ENCODE measurements at regions not wholly inside any gene's neighbourhood (a gene's known extent, or its start where the extent isn't known, plus 50 kb on each side); places are given as distances from the start of the nearest gene placed in this dataset.

DNA sequence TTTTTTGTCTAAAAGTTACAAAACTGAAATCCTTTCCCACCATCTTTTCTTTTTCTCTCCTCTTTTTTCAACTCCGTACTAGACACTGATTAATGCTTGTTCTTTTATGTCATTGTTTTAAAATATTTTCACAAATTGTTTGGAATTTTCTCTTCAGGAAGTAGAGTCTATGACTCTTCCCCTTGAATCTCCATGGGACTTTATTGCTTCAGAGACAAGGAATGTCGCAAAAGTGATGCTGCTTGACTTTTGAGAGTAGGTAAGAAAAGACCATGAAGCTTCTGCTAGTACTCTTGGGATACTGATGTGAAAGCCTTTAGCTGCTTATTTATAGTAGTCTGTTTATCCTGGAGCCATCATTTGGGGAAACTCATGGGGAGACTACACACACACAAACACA lies 260.1 kb upstream of the SLC10A2 start:
- no peaks in the 10 kb centered on the region for H3K9me3 ChIP-seq (ENCODE audit: control insufficient read depth, low read length)
- no peak overlapping the region for H3K27ac ChIP-seq (ENCODE audit: insufficient read depth, low read length, poor library complexity, severe bottlenecking)
- no peaks in the 10 kb centered on the region for H3K4me1 ChIP-seq (ENCODE audit: control insufficient read depth, insufficient read depth, low read length, poor library complexity, severe bottlenecking)
- H3K27me3 ChIP-seq (replicated peaks; ENCODE audit: control insufficient read depth, insufficient read depth, low read length, poor library complexity, severe bottlenecking): no peaks in the 10 kb centered on the region
- no peaks in the 10 kb centered on the region for H3K36me3 ChIP-seq (ENCODE audit: control insufficient read depth, insufficient read depth, low read length)
- no peak overlapping the region for H3K4me3 ChIP-seq (ENCODE audit: insufficient read depth, low read depth, low read length, poor library complexity, severe bottlenecking)
- no peak for DNase-seq

DNA sequence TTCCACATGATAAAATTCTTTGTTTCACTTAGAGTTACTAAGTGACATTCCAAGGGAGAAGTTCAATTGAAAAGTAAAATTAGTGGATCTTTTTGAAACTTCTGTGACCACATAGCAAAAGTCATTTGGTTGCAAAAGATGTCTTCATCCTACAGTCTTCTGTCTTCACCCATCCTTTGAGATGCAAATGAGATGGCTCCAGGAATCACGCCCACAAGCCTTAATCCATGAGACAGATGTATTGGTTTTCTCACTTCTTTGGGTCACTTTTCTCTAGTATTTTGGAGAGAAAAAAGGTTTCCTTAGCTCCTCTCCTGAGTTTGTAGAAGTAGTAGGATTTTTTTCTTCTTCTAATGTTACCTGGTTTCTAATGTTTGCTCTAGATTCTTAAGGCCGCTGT lies 259.5 kb upstream of the SLC10A2 start:
- no peak overlapping the region for H3K4me3 ChIP-seq (ENCODE audit: insufficient read depth, low read depth, low read length, poor library complexity, severe bottlenecking)

DNA sequence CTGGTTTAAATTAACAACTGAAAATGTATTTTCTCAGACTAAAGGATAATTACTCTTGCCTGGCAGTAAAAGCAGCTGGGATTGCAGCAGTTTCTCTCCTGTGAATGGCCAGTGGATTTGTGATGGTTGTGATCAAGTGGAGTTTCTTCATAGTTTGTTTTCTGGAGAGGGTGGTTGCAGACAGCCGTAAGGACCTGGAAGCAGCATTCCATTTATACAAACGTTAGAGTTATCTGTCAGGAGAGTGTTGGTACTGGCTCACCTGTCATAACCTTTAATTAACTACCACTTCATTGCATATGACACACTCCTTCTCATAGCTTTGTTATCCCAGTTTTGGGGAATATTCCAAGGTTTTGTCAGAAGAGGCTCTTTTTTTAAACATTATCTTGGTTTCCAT lies 258.4 kb upstream of the SLC10A2 start:
- Histone ChIP-seq H3K27ac (ENCODE audit: insufficient read depth, low read length, poor library complexity, severe bottlenecking) (no peak overlapping the region), H3K27me3 (replicated peaks; ENCODE audit: control insufficient read depth, insufficient read depth, low read length, poor library complexity, severe bottlenecking) (no peaks in the 10 kb centered on the region), H3K4me3 (ENCODE audit: insufficient read depth, low read depth, low read length, poor library complexity, severe bottlenecking) (no peak overlapping the region), H3K36me3 (ENCODE audit: control insufficient read depth, insufficient read depth, low read length) (no peaks in the 10 kb centered on the region), H3K9me3 (ENCODE audit: control insufficient read depth, low read length) (no peaks in the 10 kb centered on the region), H3K4me1 (ENCODE audit: control insufficient read depth, insufficient read depth, low read length, poor library complexity, severe bottlenecking) (no peaks in the 10 kb centered on the region)
- no peak for DNase-seq

More for the DNA sequence above, 259.5 kb upstream of the SLC10A2 start:
- no peak for DNase-seq
- Histone ChIP-seq H3K27ac (ENCODE audit: insufficient read depth, low read length, poor library complexity, severe bottlenecking) (no peak overlapping the region), H3K27me3 (replicated peaks; ENCODE audit: control insufficient read depth, insufficient read depth, low read length, poor library complexity, severe bottlenecking) (no peaks in the 10 kb centered on the region), H3K9me3 (ENCODE audit: control insufficient read depth, low read length) (no peaks in the 10 kb centered on the region), H3K36me3 (ENCODE audit: control insufficient read depth, insufficient read depth, low read length) (no peaks in the 10 kb centered on the region), H3K4me1 (ENCODE audit: control insufficient read depth, insufficient read depth, low read length, poor library complexity, severe bottlenecking) (no peaks in the 10 kb centered on the region)

DNA sequence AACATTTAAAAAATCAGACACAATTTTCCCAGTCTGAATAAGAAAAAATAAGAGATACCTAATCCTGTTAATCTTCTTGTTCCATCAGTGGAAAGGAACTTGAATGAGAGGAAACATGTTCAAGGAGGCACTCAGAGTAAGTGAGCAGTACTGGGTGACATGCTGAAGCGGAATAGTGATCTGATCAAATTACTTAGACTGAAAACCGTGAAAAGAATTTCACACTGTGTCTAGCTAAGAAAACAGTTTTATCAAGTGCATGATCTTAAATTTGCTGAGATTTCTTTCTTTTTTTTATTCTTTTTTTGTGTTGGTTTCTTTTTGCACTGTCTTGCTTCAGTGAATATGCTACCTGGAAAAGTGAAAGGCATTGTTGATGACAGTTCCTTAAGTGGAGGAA lies 249.5 kb upstream of the SLC10A2 start:
- no peaks in the 10 kb centered on the region for H3K36me3 ChIP-seq (ENCODE audit: control insufficient read depth, insufficient read depth, low read length)
- no peak overlapping the region for H3K4me3 ChIP-seq (ENCODE audit: insufficient read depth, low read depth, low read length, poor library complexity, severe bottlenecking)
- no peak for DNase-seq
- no peaks in the 10 kb centered on the region for H3K9me3 ChIP-seq (ENCODE audit: control insufficient read depth, low read length)
- no peak overlapping the region for H3K27ac ChIP-seq (ENCODE audit: insufficient read depth, low read length, poor library complexity, severe bottlenecking)
- no peaks in the 10 kb centered on the region for H3K4me1 ChIP-seq (ENCODE audit: control insufficient read depth, insufficient read depth, low read length, poor library complexity, severe bottlenecking)
- H3K27me3 ChIP-seq (replicated peaks; ENCODE audit: control insufficient read depth, insufficient read depth, low read length, poor library complexity, severe bottlenecking): no peaks in the 10 kb centered on the region

DNA sequence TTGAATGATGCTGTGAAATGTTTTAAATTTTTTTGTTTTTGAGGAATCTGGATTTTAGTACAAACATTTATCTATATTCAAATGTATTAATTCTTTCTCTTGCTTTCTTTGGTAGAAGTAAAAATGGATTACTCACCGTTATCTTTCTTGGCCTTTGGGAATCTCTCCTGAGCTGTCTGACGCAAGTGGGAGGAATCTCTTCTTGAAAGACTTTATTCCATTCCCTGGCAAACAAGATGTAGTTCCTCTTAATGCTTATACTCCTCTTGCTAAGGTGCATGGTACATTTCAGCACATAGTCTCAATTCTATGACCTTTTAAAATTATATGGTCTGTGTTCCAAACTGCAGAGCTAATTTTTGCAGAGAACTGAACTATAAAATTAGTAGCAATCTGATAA lies 246.2 kb upstream of the SLC10A2 start:
- Histone ChIP-seq H3K36me3 (ENCODE audit: control insufficient read depth, insufficient read depth, low read length) (no peaks in the 10 kb centered on the region), H3K9me3 (ENCODE audit: control insufficient read depth, low read length) (no peaks in the 10 kb centered on the region), H3K27me3 (replicated peaks; ENCODE audit: control insufficient read depth, insufficient read depth, low read length, poor library complexity, severe bottlenecking) (no peaks in the 10 kb centered on the region), H3K27ac (ENCODE audit: insufficient read depth, low read length, poor library complexity, severe bottlenecking) (no peak overlapping the region), H3K4me3 (ENCODE audit: insufficient read depth, low read depth, low read length, poor library complexity, severe bottlenecking) (no peak overlapping the region), H3K4me1 (ENCODE audit: control insufficient read depth, insufficient read depth, low read length, poor library complexity, severe bottlenecking) (no peaks in the 10 kb centered on the region)
- DNase-seq: no peak

DNA sequence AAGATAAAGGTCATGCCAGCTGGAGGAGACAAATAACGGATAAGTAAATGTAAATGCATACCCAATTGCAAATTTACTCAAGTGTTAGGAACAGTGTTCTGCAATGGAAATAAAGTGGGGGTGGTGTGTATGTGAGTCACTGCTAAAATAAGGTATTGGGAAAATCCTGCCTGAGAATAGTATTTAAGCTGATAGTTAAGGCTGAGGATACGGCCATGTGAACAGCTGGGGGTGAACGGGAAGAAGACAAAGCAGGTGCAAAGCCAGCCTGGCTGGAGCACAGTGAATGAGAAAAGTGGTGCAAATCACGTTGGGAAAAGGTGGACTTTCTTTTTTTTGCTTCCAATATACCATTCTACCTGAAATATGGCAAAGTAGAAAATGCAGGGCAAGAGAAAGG lies 242.4 kb upstream of the SLC10A2 start:
- Histone ChIP-seq H3K36me3 (ENCODE audit: control insufficient read depth, insufficient read depth, low read length) (no peaks in the 10 kb centered on the region), H3K9me3 (ENCODE audit: control insufficient read depth, low read length) (no peaks in the 10 kb centered on the region), H3K4me3 (ENCODE audit: insufficient read depth, low read depth, low read length, poor library complexity, severe bottlenecking) (no peak overlapping the region), H3K4me1 (ENCODE audit: control insufficient read depth, insufficient read depth, low read length, poor library complexity, severe bottlenecking) (no peaks in the 10 kb centered on the region), H3K27ac (ENCODE audit: insufficient read depth, low read length, poor library complexity, severe bottlenecking) (no peak overlapping the region), H3K27me3 (replicated peaks; ENCODE audit: control insufficient read depth, insufficient read depth, low read length, poor library complexity, severe bottlenecking) (no peaks in the 10 kb centered on the region)
- DNase-seq: no peak

DNA sequence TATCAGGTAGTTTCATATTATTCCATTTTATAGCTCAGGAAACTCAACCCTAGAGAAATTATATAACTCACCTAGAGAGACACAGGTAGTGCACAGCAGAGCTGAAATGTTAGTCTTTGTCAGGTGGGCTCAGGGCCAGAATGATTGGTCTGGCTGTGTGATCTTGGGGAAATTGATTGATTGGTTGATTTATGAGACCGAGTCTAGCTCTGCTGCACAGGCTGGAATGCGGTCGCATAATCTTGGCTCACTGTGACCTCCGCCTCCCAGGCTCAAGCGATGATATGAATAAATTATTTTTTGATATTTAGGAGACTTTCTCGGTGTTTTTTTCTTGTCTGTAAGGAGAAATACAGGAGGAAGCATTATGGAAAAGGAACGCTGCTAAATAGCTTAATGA lies 239.9 kb upstream of the SLC10A2 start:
- Histone ChIP-seq H3K4me3 (ENCODE audit: insufficient read depth, low read depth, low read length, poor library complexity, severe bottlenecking) (no peak overlapping the region), H3K36me3 (ENCODE audit: control insufficient read depth, insufficient read depth, low read length) (no peaks in the 10 kb centered on the region), H3K4me1 (ENCODE audit: control insufficient read depth, insufficient read depth, low read length, poor library complexity, severe bottlenecking) (no peaks in the 10 kb centered on the region), H3K27me3 (replicated peaks; ENCODE audit: control insufficient read depth, insufficient read depth, low read length, poor library complexity, severe bottlenecking) (no peaks in the 10 kb centered on the region), H3K27ac (ENCODE audit: insufficient read depth, low read length, poor library complexity, severe bottlenecking) (no peak overlapping the region), H3K9me3 (ENCODE audit: control insufficient read depth, low read length) (no peaks in the 10 kb centered on the region)
- no peak for DNase-seq

DNA sequence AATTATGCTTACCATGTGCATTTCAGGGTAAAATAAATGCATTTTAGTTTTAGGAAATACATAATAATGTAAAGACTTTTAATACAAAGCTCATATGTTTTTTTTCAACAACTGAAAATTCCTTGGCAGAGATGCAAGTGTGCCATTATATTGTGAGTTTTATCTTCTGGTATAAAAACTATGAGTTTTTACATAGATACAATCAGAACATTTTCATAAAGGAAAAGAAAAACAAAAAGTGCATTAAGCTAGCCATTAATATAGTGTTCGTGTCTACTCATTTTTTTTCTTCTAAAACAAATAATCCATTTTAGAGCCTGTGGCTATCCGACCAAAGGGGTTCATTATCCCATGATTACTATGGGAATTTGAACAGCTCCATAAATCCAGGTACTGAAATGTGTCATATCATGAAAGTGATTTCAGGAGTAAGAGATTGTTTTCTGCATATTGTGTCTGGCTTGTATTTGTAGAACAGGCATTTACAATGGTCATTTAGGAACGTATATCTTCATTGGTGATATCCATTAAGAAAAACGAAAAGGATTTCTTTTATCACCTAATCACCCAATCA lies 236.9 kb upstream of the SLC10A2 start:
- no peak for DNase-seq
- H3K36me3 ChIP-seq (ENCODE audit: control insufficient read depth, insufficient read depth, low read length): no peaks in the 10 kb centered on the region
- no peaks in the 10 kb centered on the region for H3K4me1 ChIP-seq (ENCODE audit: control insufficient read depth, insufficient read depth, low read length, poor library complexity, severe bottlenecking)
- H3K9me3 ChIP-seq (ENCODE audit: control insufficient read depth, low read length): no peaks in the 10 kb centered on the region
- H3K4me3 ChIP-seq (ENCODE audit: insufficient read depth, low read depth, low read length, poor library complexity, severe bottlenecking): no peak overlapping the region
- H3K27me3 ChIP-seq (replicated peaks; ENCODE audit: control insufficient read depth, insufficient read depth, low read length, poor library complexity, severe bottlenecking): no peaks in the 10 kb centered on the region
- H3K27ac ChIP-seq (ENCODE audit: insufficient read depth, low read length, poor library complexity, severe bottlenecking): no peak overlapping the region

DNA sequence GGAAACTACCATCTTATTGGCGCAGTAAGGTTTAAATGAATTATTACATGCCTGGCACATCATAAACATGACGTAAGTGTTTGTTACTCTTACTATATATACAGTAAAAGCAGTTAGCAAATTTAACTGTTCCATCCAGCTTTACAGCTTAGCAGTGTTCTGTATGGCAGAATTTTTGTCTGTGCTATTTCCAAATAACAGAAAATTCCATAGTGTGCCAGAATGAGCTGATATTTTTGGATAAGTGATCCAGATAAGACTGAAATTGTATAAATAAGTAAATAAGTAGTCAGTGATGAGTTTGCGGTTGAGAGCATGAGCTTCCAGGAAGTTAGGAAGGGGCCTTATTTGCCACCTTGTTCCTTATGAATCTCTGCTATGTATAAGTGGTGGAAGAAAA lies 236.5 kb upstream of the SLC10A2 start:
- Histone ChIP-seq H3K4me3 (ENCODE audit: insufficient read depth, low read depth, low read length, poor library complexity, severe bottlenecking) (no peak overlapping the region), H3K4me1 (ENCODE audit: control insufficient read depth, insufficient read depth, low read length, poor library complexity, severe bottlenecking) (no peaks in the 10 kb centered on the region), H3K27ac (ENCODE audit: insufficient read depth, low read length, poor library complexity, severe bottlenecking) (no peak overlapping the region), H3K9me3 (ENCODE audit: control insufficient read depth, low read length) (no peaks in the 10 kb centered on the region), H3K36me3 (ENCODE audit: control insufficient read depth, insufficient read depth, low read length) (no peaks in the 10 kb centered on the region), H3K27me3 (replicated peaks; ENCODE audit: control insufficient read depth, insufficient read depth, low read length, poor library complexity, severe bottlenecking) (no peaks in the 10 kb centered on the region)
- no peak for DNase-seq

DNA sequence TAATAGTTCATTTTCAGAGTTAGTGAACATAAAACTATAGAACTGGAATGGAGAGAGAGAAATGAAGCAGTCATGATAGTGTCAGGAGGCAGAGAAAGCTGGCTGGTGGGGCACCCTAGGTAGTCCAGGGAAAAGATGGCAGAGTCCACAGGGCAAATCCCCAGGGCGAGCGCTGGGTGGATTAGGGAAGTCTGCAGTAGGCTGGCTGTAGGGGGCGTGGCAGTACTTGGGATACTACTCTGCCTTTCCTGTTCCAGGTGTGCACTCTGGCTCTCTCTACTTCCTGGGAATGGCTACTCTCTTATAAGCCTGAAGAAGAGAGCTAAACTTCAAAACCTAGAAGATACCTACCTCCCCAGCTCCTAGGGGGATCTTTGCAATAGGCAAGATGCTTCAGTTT lies 232.9 kb upstream of the SLC10A2 start:
- Histone ChIP-seq H3K9me3 (ENCODE audit: control insufficient read depth, low read length) (no peaks in the 10 kb centered on the region), H3K36me3 (ENCODE audit: control insufficient read depth, insufficient read depth, low read length) (no peaks in the 10 kb centered on the region), H3K4me1 (ENCODE audit: control insufficient read depth, insufficient read depth, low read length, poor library complexity, severe bottlenecking) (no peaks in the 10 kb centered on the region), H3K27ac (ENCODE audit: insufficient read depth, low read length, poor library complexity, severe bottlenecking) (no peak overlapping the region), H3K27me3 (replicated peaks; ENCODE audit: control insufficient read depth, insufficient read depth, low read length, poor library complexity, severe bottlenecking) (no peaks in the 10 kb centered on the region), H3K4me3 (ENCODE audit: insufficient read depth, low read depth, low read length, poor library complexity, severe bottlenecking) (no peak overlapping the region)
- DNase-seq: no peak

DNA sequence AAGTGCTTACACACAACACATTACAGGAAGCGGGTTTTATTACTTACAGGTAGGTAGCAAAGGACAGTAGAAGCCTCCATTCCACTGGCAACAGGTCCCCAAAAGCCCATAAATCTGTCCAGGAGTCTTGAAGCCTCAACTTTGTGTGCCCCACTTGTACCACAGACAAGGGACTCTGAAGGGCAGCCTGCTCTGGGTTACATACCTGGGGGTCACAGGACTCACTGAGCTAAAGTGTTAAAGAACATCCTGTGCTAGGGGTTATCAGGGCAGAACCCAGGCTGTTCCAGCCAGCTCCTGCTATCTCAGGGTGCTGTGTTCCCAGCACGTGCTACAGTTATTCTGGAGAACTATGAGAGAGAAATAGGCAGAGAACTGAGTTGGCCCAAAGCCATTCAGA lies 230.9 kb upstream of the SLC10A2 start:
- no peak overlapping the region for H3K27ac ChIP-seq (ENCODE audit: insufficient read depth, low read length, poor library complexity, severe bottlenecking)
- no peak for DNase-seq
- no peak overlapping the region for H3K4me3 ChIP-seq (ENCODE audit: insufficient read depth, low read depth, low read length, poor library complexity, severe bottlenecking)
- no peaks in the 10 kb centered on the region for H3K36me3 ChIP-seq (ENCODE audit: control insufficient read depth, insufficient read depth, low read length)
- no peaks in the 10 kb centered on the region for H3K4me1 ChIP-seq (ENCODE audit: control insufficient read depth, insufficient read depth, low read length, poor library complexity, severe bottlenecking)
- H3K9me3 ChIP-seq (ENCODE audit: control insufficient read depth, low read length): no peaks in the 10 kb centered on the region
- H3K27me3 ChIP-seq (replicated peaks; ENCODE audit: control insufficient read depth, insufficient read depth, low read length, poor library complexity, severe bottlenecking): no peaks in the 10 kb centered on the region
